Tibial nerve (tissue), 3 donors: ENCODE measurements at regions not wholly inside any gene's neighbourhood (a gene's known extent, or its start where the extent isn't known, plus 50 kb on each side); places are given as distances from the start of the nearest gene placed in this dataset.

Experiments used
- CTCF ChIP-seq, 5 experiments: fragments of 200-600 bp in 3 of 5; fragments of 450-650 bp in 2 of 5; sonication (generic) in 3 of 5; IDR thresholded peaks; one replicate each; pipeline ENCODE4 v1.5.1; 2016 to 2019; ENCODE audit warnings: antibody characterized with exemption in 5 of 5, mild to moderate bottlenecking in 3 of 5, moderate library complexity in 2 of 5
- POLR2A ChIP-seq, 2 donors: fragments of 450-650 bp; IDR thresholded peaks; one replicate each; pipeline ENCODE4 v1.6.1; 2017; ENCODE audit warnings: antibody characterized with exemption in 2 of 2, mild to moderate bottlenecking in 2 of 2, moderate library complexity in 2 of 2

- TF ChIP-seq CTCF (IDR thresholded peaks at IDR 0.05) (no peak), POLR2A (IDR thresholded peaks at IDR 0.05) (no peak)
These were observed 115.1 kb upstream of the ARHGEF3 start for GRCh38 chr3:56916716-56917360.
